B cell (primary cell): ENCODE measurements at regions not wholly inside any gene's neighbourhood (a gene's known extent, or its start where the extent isn't known, plus 50 kb on each side); places are given as distances from the start of the nearest gene placed in this dataset.

Experiments
- ATAC-seq: fragments of 200-7000 bp; cut with Tn5 transposase; one replicate; pipeline ENCODE4 v1.10.0; 2021; ENCODE audit warnings: low read depth, mild to moderate bottlenecking, moderate number of reproducible peaks, moderate library complexity
- CTCF ChIA-PET: fragments of 350-600 bp; sonication (Branson Sonifier 250); formaldehyde crosslinking; loops from one replicate; lab custom pipeline; 2021; ENCODE audit warnings: antibody characterized with exemption, inconsistent platforms; lab: Charles Lee
- POLR2A ChIA-PET: fragments of 350-600 bp; sonication (Branson Sonifier 250); formaldehyde crosslinking; loops from one replicate; lab custom pipeline; 2021; ENCODE audit warnings: antibody characterized with exemption; lab: Charles Lee
- DNase-seq: peaks from one replicate; pipeline ENCODE4 v3.0.0; 2013
- H2AFZ ChIP-seq: 2 replicates; pipeline ENCODE4 v1.6.1; 2012; ENCODE audit warnings: mild to moderate bottlenecking, low read depth, low read length; ENCODE audit not compliant: insufficient read depth, poor library complexity, severe bottlenecking
- H3K27ac ChIP-seq, 2 donors: 1 replicate in 1 of 2; 2 replicates in 1 of 2; pipeline ENCODE4 v1.5.1; 2012 to 2013; ENCODE audit warnings: low read length in 2 of 2, mild to moderate bottlenecking in 2 of 2, moderate library complexity in 1 of 2
- H3K27me3 ChIP-seq, 4 experiments: fragments of 200-600 bp in 1 of 4; sonication (generic) in 1 of 4; replicated peaks in 1 of 4; 1 replicate in 2 of 4; 2 replicates in 2 of 4; pipeline versions ENCODE4 v1.6.1 to v1.7.0; 2013 to 2016; ENCODE audit warnings: low read length in 3 of 4, mild to moderate bottlenecking in 2 of 4, mixed read lengths in 1 of 4, moderate library complexity in 1 of 4; ENCODE audit not compliant: insufficient read depth in 4 of 4, control insufficient read depth in 3 of 4; ENCODE audit errors: control extremely low read depth in 1 of 4
- H3K36me3 ChIP-seq, 2 experiments: replicated peaks in 1 of 2; 1 replicate in 1 of 2; 2 replicates in 1 of 2; pipeline versions ENCODE4 v1.6.1 to v1.7.1; 2013; ENCODE audit warnings: low read length in 1 of 2; ENCODE audit not compliant: insufficient read depth in 2 of 2, control insufficient read depth in 1 of 2; ENCODE audit errors: control extremely low read depth in 1 of 2, extremely low read depth in 1 of 2
- H3K4me1 ChIP-seq, 2 donors: fragments of 200-600 bp in 1 of 2; sonication (generic) in 1 of 2; 1 replicate in 1 of 2; 2 replicates in 1 of 2; pipeline versions ENCODE4 v1.5.1 to v1.6.1; 2013 to 2017; ENCODE audit warnings: low read length in 2 of 2; ENCODE audit not compliant: control insufficient read depth in 2 of 2, insufficient read depth in 2 of 2
- H3K4me2 ChIP-seq: replicated peaks from 2 replicates; pipeline ENCODE3; 2012; ENCODE audit warnings: mild to moderate bottlenecking, low read depth, low read length; ENCODE audit not compliant: poor library complexity, severe bottlenecking
- H3K4me3 ChIP-seq, 5 experiments: fragments of 200-600 bp in 1 of 5; sonication (generic) in 1 of 5; 1 replicate in 3 of 5; 2 replicates in 2 of 5; pipeline versions ENCODE4 v1.5.1 to v1.7.0; 2011 to 2016; ENCODE audit warnings: low read length in 4 of 5, mild to moderate bottlenecking in 4 of 5, low read depth in 2 of 5, control low read depth in 1 of 5, moderate library complexity in 1 of 5; ENCODE audit not compliant: insufficient read depth in 1 of 5; ENCODE audit errors: control extremely low read depth in 1 of 5, extremely low read depth in 1 of 5
- H3K79me2 ChIP-seq: fragments of 200-600 bp; sonication (generic); one replicate; pipeline ENCODE4 v1.6.0; 2016; ENCODE audit warnings: low read length; ENCODE audit not compliant: control insufficient read depth, insufficient read depth
- H3K9ac ChIP-seq: fragments of 200-600 bp; sonication (generic); 2 replicates; pipeline ENCODE4 v1.6.1; 2017; ENCODE audit warnings: mild to moderate bottlenecking, low read length, moderate library complexity
- H3K9me3 ChIP-seq, 3 donors: one replicate each; pipeline versions ENCODE4 v1.6.1 to v1.7.1; 2013; ENCODE audit warnings: low read length in 2 of 3; ENCODE audit not compliant: control insufficient read depth in 2 of 3, insufficient read depth in 1 of 3; ENCODE audit errors: control extremely low read depth in 1 of 3
- H4K20me1 ChIP-seq: 2 replicates; pipeline ENCODE4 v1.6.0; 2012; ENCODE audit warnings: mild to moderate bottlenecking, low read length; ENCODE audit not compliant: insufficient read depth, control insufficient read depth, poor library complexity, severe bottlenecking
- H3K27ac Mint-ChIP-seq: one replicate; pipeline ENCODE4 v1.8.0; 2021; ENCODE audit warnings: mixed read lengths
- H3K27me3 Mint-ChIP-seq: one replicate; pipeline ENCODE4 v1.8.0; 2021; ENCODE audit warnings: mixed read lengths
- H3K4me1 Mint-ChIP-seq: one replicate; pipeline ENCODE4 v1.8.0; 2021; ENCODE audit warnings: mixed read lengths
- H3K4me3 Mint-ChIP-seq: one replicate; pipeline ENCODE4 v1.8.0; 2021; ENCODE audit warnings: mixed read lengths
- H3K9me3 Mint-ChIP-seq: one replicate; pipeline ENCODE4 v1.8.0; 2022; ENCODE audit warnings: mixed read lengths; ENCODE audit not compliant: insufficient read depth
- EZH2 ChIP-seq: IDR thresholded peaks from 2 replicates; pipeline ENCODE4 v1.6.1; 2012; ENCODE audit warnings: borderline replicate concordance, low read depth, mild to moderate bottlenecking, moderate library complexity, low read length; ENCODE audit not compliant: insufficient read depth, poor library complexity, severe bottlenecking
- WGBS: methylation state at CpG from one replicate; pipeline ENCODE4 v1.1.5; 2013; ENCODE audit warnings: missing lambda C conversion rate; ENCODE audit not compliant: insufficient coverage; 5-methylcytosine and 5-hydroxymethylcytosine counted together
- intact Hi-C: fragments of 100-400 bp; cut with micrococcal nuclease; formaldehyde crosslinking; loops from one replicate; pipeline ENCODE4 v1.10.0; 2022
- TF ChIP-seq, protein P1 (sequence below): fragments of 200-600 bp; IDR thresholded peaks from one replicate; pipeline ENCODE4 v1.8.0; 2022; ENCODE audit warnings: antibody characterized with exemption, mild to moderate bottlenecking

DNA sequence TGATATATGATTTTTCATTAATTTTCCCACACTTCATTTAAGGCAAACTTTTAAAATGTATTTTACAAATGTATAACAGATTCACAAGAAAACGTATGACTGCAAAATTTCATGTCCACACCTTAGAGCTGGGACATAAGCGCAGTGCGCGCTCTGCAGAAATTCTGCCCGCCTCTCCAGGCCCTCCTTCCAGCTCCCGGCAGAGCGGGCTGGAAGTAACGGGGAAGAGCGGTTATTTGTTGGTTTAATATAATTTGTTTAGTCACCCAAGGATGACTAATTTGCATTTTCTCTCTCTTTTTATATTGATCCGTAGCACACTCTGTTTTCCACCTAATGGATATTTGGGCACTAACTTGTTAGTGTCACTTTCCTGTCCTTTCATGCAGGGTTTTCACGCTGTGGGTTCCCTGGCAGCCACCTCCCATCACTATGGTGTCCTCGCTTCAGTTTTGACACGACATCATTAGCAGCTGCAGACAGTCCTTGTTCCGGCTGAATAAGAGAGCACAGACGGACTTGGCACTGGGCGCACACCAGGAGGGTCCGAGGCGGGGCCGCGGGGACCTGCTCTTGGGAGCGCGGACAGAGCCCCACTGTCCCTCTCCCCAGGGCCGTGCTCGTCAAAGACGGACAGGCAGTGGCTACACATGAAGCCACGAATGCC is 129.2 kb upstream of the SEC61G start:
- H3K27ac Mint-ChIP-seq: no peak overlapping the region
- no peaks in the 10 kb centered on the region for H3K4me1 Mint-ChIP-seq
- 27% methylated on average over 19 of the region's 26 CpGs for WGBS
- POLR2A ChIA-PET: no interaction called here
- H3K27me3 Mint-ChIP-seq: peaks cover 30% of the 10 kb centered on the region
- Histone ChIP-seq H3K4me1 (no peaks in the 10 kb centered on the region), H3K27me3 (peaks cover 0 to 8% (median 3%) of the 10 kb centered on the region in 4 experiments), H4K20me1 (no peaks in the 10 kb centered on the region), H2AFZ (no peak overlapping the region), H3K9ac (no peak overlapping the region), H3K27ac (no peak overlapping the region), H3K36me3 (no peaks in the 10 kb centered on the region), H3K4me2 (no peak overlapping the region), H3K79me2 (no peaks in the 10 kb centered on the region), H3K4me3 (no peak overlapping the region), H3K9me3 (peaks cover 0 to 8% (median 0%) of the 10 kb centered on the region in 3 donors)
- no peak overlapping the region for H3K4me3 Mint-ChIP-seq
- intact Hi-C loops: no loop called here
- TF ChIP-seq, protein P1, sequence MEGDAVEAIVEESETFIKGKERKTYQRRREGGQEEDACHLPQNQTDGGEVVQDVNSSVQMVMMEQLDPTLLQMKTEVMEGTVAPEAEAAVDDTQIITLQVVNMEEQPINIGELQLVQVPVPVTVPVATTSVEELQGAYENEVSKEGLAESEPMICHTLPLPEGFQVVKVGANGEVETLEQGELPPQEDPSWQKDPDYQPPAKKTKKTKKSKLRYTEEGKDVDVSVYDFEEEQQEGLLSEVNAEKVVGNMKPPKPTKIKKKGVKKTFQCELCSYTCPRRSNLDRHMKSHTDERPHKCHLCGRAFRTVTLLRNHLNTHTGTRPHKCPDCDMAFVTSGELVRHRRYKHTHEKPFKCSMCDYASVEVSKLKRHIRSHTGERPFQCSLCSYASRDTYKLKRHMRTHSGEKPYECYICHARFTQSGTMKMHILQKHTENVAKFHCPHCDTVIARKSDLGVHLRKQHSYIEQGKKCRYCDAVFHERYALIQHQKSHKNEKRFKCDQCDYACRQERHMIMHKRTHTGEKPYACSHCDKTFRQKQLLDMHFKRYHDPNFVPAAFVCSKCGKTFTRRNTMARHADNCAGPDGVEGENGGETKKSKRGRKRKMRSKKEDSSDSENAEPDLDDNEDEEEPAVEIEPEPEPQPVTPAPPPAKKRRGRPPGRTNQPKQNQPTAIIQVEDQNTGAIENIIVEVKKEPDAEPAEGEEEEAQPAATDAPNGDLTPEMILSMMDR: no peak
- no peak for TF ChIP-seq EZH2
- DNase-seq (no peak), ATAC-seq (no peak)
- CTCF ChIA-PET: no interaction called here
- no peaks in the 10 kb centered on the region for H3K9me3 Mint-ChIP-seq

DNA sequence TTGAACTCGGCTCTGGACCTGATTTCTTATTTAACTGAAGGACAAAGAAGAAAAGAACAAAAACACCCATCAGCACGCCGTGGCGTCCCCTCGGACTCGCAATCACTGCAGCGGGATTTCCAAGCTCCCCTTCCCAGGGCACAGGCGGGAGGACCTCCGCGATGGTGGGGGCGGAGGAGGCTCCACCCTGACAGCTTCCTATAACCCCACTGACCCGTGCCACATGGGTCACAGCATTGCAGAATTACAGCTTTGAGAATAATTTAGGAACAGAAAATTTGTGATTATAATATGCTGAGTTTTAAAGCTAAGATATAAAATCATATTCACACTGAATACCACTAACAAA is 129.7 kb upstream of the SEC61G start:
- H3K4me1 Mint-ChIP-seq: no peaks in the 10 kb centered on the region

More for the DNA sequence above, 129.7 kb upstream of the SEC61G start:
- Mint-ChIP-seq H3K4me3 (no peak overlapping the region), H3K27me3 (peaks cover 30% of the 10 kb centered on the region), H3K27ac (no peak overlapping the region), H3K9me3 (no peaks in the 10 kb centered on the region)
- DNase-seq: no peak
- intact Hi-C loops: no loop called here
- Histone ChIP-seq H2AFZ (no peak overlapping the region), H3K4me3 (no peak overlapping the region), H3K36me3 (no peaks in the 10 kb centered on the region), H3K9me3 (peaks cover 0 to 8% (median 0%) of the 10 kb centered on the region in 3 donors), H3K4me2 (no peak overlapping the region), H3K27me3 (peaks cover 0 to 8% (median 3%) of the 10 kb centered on the region in 4 experiments), H3K9ac (no peak overlapping the region), H4K20me1 (no peaks in the 10 kb centered on the region), H3K79me2 (no peaks in the 10 kb centered on the region), H3K27ac (no peak overlapping the region), H3K4me1 (no peaks in the 10 kb centered on the region)
- no peak for TF ChIP-seq EZH2
- TF ChIP-seq, protein P1: no peak
- ChIA-PET POLR2A (no interaction called here), CTCF (no interaction called here)
- no peak for ATAC-seq
- WGBS: 17% methylated on average over 5 of the region's 12 CpGs
